ENCODE measurements at regions not wholly inside any gene's neighbourhood (a gene's known extent, or its start where the extent isn't known, plus 50 kb on each side); places are given as distances from the start of the nearest gene placed in this dataset.

- TF ChIP-seq ETS1 (IDR thresholded peaks at IDR 0.05) = no peak
- no peak for TF ChIP-seq STAT1 (IDR thresholded peaks at IDR 0.05; ENCODE audit: unreplicated experiment)
- no peak for TF ChIP-seq ZNF114 (CRISPR knock-in tag; IDR thresholded peaks at IDR 0.05)
These were observed 85.4 kb upstream of the RTL1 start (continued) for GRCh38 chr14:100988956-100989355.

- H2AFZ ChIP-seq = no peak overlapping the region
- Mint-ChIP-seq H3K27ac (no peak overlapping the region), H3K27me3 (ENCODE audit: insufficient read depth, low read depth, poor library complexity) (no peaks in the 10 kb centered on the region), H3K9me3 (no peaks in the 10 kb centered on the region; the same call in 2 of the 3 replicates), H3K4me3 (no peak overlapping the region), H3K4me1 (no peaks in the 10 kb centered on the region), H3K36me3 (ENCODE audit: low read depth) (no peaks in the 10 kb centered on the region)
- H3K36me3 ChIP-seq (ENCODE audit: insufficient read depth) = no peaks in the 10 kb centered on the region
- H3K4me1 ChIP-seq (ENCODE audit: insufficient read depth) = no peaks in the 10 kb centered on the region
- no peaks in the 10 kb centered on the region for H4K20me1 ChIP-seq (replicated peaks; ENCODE audit: insufficient read depth)
- H3K4me2 ChIP-seq = no peak overlapping the region
- H3F3A ChIP-seq (replicated peaks; ENCODE audit: low read depth) = no peaks in the 10 kb centered on the region
- no peaks in the 10 kb centered on the region for H3K79me2 ChIP-seq (replicated peaks; ENCODE audit: insufficient read depth)
- DNase-seq (ENCODE audit: low spot score) (no peak), ATAC-seq (no peak)
- H3K27me3 ChIP-seq (ENCODE audit: insufficient read depth) = no peaks in the 10 kb centered on the region
- no peak overlapping the region for H3K27ac ChIP-seq (ENCODE audit: low read depth)
- H3K9me2 ChIP-seq (ENCODE audit: insufficient read depth) = no peaks in the 10 kb centered on the region
- no peak overlapping the region for H3K4me3 ChIP-seq
- no peak for TF ChIP-seq ZNF331 (CRISPR knock-in tag; IDR thresholded peaks at IDR 0.05; ENCODE audit: low read depth)
- TF ChIP-seq EZH2 (IDR thresholded peaks at IDR 0.05; ENCODE audit: low read depth, unreplicated experiment) = no peak
- no peak for TF ChIP-seq NANOG (IDR thresholded peaks at IDR 0.05; ENCODE audit: borderline replicate concordance)
- no peak for TF ChIP-seq JUNB (IDR thresholded peaks at IDR 0.05; ENCODE audit: unreplicated experiment)
- TF ChIP-seq REST (IDR thresholded peaks at IDR 0.05; ENCODE audit: unreplicated experiment) = no peak
- no peak for TF ChIP-seq CTCF (conservative IDR thresholded peaks at IDR 0.05; ENCODE audit: low read depth in 2 of 2)
- TF ChIP-seq EZH2phosphoT487 (IDR thresholded peaks at IDR 0.05; ENCODE audit: unreplicated experiment) = no peak
- no peak for TF ChIP-seq CREB1 (CRISPR knock-in tag; IDR thresholded peaks at IDR 0.05; ENCODE audit: low read depth)
- TF ChIP-seq ETS1 (IDR thresholded peaks at IDR 0.05) = no peak
- no peak for TF ChIP-seq ZNF114 (CRISPR knock-in tag; IDR thresholded peaks at IDR 0.05)
- no peak for TF ChIP-seq ZNF462 (CRISPR knock-in tag; IDR thresholded peaks at IDR 0.05)
These were observed 86.4 kb upstream of the RTL1 start for GRCh38 chr14:100989924-100990323.
